H1 (cell line): ENCODE measurements at regions not wholly inside any gene's neighbourhood (a gene's known extent, or its start where the extent isn't known, plus 50 kb on each side); places are given as distances from the start of the nearest gene placed in this dataset.

Source experiments
- ASH2L ChIP-seq: fragments of 200-600, 300-600 bp; sonication (generic); IDR thresholded peaks from one replicate; pipeline ENCODE4 v1.7.1; 2017; ENCODE audit warnings: low read length
- CEBPB ChIP-seq: IDR thresholded peaks from 2 replicates; pipeline ENCODE4 v1.6.1; 2012; ENCODE audit warnings: low read depth, low read length
- CTCF ChIP-seq, 3 experiments: IDR thresholded peaks; 1 replicate in 2 of 3; 2 replicates in 1 of 3; pipeline versions ENCODE4 v1.5.1 to v1.6.1; 2011; ENCODE audit warnings: low read length in 3 of 3, mild to moderate bottlenecking in 3 of 3, inconsistent platforms in 2 of 3, low read depth in 1 of 3, moderate library complexity in 1 of 3; ENCODE audit not compliant: insufficient read depth in 1 of 3; ENCODE audit errors: control extremely low read depth in 1 of 3
- EZH2 ChIP-seq: fragments of 200-600 bp; sonication (generic); IDR thresholded peaks from 2 replicates; pipeline ENCODE4 v1.7.1; 2012; ENCODE audit warnings: low read depth, mild to moderate bottlenecking, moderate library complexity, low read length, inconsistent platforms; ENCODE audit not compliant: severe bottlenecking
- POLR2A ChIP-seq, 2 experiments: IDR thresholded peaks; 1 replicate in 1 of 2; 2 replicates in 1 of 2; pipeline ENCODE4 v1.6.1; 2011; ENCODE audit warnings: low read depth in 2 of 2, low read length in 2 of 2, mild to moderate bottlenecking in 2 of 2; ENCODE audit errors: control extremely low read depth in 1 of 2
- RAD21 ChIP-seq, 2 experiments: IDR thresholded peaks in 1 of 2; conservative IDR thresholded peaks in 1 of 2; 2 replicates each; pipeline ENCODE4 v1.6.1; 2011; ENCODE audit warnings: low read depth in 2 of 2, low read length in 2 of 2, improper control_type of control experiment in 1 of 2, inconsistent platforms in 1 of 2, mild to moderate bottlenecking in 1 of 2, moderate library complexity in 1 of 2
- SIN3A ChIP-seq, 2 experiments: IDR thresholded peaks in 1 of 2; conservative IDR thresholded peaks in 1 of 2; 2 replicates each; pipeline ENCODE4 v1.6.1; 2011 to 2012; ENCODE audit warnings: low read length in 2 of 2, improper control_type of control experiment in 1 of 2, low read depth in 1 of 2, mild to moderate bottlenecking in 1 of 2
- SP1 ChIP-seq: IDR thresholded peaks from 2 replicates; pipeline ENCODE4 v1.6.1; 2011; ENCODE audit warnings: low read depth, low read length
- TBP ChIP-seq: IDR thresholded peaks from 2 replicates; pipeline ENCODE4 v1.6.1; 2011; ENCODE audit warnings: low read depth, low read length, improper control_type of control experiment
- TF ChIP-seq, protein P1 (sequence below): IDR thresholded peaks from 2 replicates; pipeline ENCODE4 v1.6.1; 2012; ENCODE audit warnings: low read length, inconsistent platforms

- no peak for TF ChIP-seq ASH2L
- no peak for TF ChIP-seq EZH2
- no peak for TF ChIP-seq CTCF (IDR thresholded peaks at IDR 0.05; ENCODE audit: control extremely low read depth in 1 of 3, insufficient read depth in 1 of 3, low read depth in 1 of 3, low read length in 3 of 3)
- TF ChIP-seq SP1, result no peak
- TF ChIP-seq SIN3A (conservative IDR thresholded peaks at IDR 0.05 in 1 of 2, IDR thresholded peaks at IDR 0.05 in 1 of 2; ENCODE audit: low read depth in 1 of 2, low read length in 2 of 2), result no peak
- no peak for TF ChIP-seq RAD21 (IDR thresholded peaks at IDR 0.05 in 1 of 2, conservative IDR thresholded peaks at IDR 0.05 in 1 of 2; ENCODE audit: low read depth in 2 of 2, low read length in 2 of 2)
- TF ChIP-seq CEBPB, result no peak
- TF ChIP-seq, protein P1, sequence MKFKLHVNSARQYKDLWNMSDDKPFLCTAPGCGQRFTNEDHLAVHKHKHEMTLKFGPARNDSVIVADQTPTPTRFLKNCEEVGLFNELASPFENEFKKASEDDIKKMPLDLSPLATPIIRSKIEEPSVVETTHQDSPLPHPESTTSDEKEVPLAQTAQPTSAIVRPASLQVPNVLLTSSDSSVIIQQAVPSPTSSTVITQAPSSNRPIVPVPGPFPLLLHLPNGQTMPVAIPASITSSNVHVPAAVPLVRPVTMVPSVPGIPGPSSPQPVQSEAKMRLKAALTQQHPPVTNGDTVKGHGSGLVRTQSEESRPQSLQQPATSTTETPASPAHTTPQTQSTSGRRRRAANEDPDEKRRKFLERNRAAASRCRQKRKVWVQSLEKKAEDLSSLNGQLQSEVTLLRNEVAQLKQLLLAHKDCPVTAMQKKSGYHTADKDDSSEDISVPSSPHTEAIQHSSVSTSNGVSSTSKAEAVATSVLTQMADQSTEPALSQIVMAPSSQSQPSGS, result no peak
- no peak for TF ChIP-seq POLR2A (IDR thresholded peaks at IDR 0.05; ENCODE audit: control extremely low read depth in 1 of 2, low read depth in 2 of 2, low read length in 2 of 2)
- no peak for TF ChIP-seq TBP
Observed at GRCh38 chr14:66008631-66009030, 477.5 kb upstream of the CCDC196 start.
